ENCODE measurements at regions not wholly inside any gene's neighbourhood (a gene's known extent, or its start where the extent isn't known, plus 50 kb on each side); places are given as distances from the start of the nearest gene placed in this dataset.

DNA sequence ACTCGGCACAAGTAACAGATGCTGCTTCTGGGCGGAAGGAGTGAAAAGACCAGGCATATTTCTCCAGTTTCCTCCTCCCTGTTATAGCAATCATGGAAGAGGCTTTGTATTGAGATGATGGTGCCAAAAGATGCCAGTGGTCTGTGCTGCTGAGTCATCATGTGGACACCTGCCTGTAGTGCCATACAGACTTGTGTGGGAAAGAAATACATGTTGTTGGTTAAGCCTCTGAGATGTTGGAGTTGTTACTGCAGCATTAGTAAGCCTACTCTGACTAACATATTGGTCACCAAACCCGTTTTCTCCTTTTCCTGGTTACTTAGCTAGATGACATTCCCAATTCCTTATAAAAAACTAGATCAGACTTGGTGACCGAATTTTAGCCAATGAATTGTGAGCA lies 356.9 kb downstream of the ZNF521 start:
- no peak for DNase-seq

GRCh38 chr18:24995755-24996154 lies 356.2 kb downstream of the ZNF521 start:
- DNase-seq = no peak

- DNase-seq = no peak
Measured at GRCh38 chr18:24999650-25000267, 352.2 kb downstream of the ZNF521 start.

DNA sequence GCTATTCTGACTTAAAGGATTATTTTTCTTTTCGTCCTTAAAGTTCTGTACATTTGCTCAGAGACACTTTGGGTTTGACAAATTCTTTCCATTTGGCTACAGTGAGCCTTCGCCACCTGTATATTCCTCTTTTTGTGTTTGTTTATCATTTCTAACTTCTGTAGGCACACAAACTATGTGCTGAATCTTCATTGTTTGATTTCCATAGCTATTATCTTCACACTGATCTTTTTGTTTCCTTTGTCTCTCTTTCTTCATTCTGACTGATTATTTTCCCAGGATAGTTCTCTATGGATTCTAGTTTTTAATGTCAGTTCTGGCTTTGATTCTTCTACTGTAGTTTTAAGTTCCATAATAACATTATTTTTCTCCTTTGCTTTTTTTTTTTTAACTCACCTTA lies 350.2 kb downstream of the ZNF521 start:
- no peak for DNase-seq

- DNase-seq = no peak
Measured at GRCh38 chr18:25005541-25006403, 346.2 kb downstream of the ZNF521 start.

GRCh38 chr18:25010623-25011374 lies 341.2 kb downstream of the ZNF521 start:
- DNase-seq = no peak
